ENCODE measurements at regions not wholly inside any gene's neighbourhood (a gene's known extent, or its start where the extent isn't known, plus 50 kb on each side); places are given as distances from the start of the nearest gene placed in this dataset.

GRCh38 chr2:12960671-12961070, 243.9 kb downstream of the TRIB2 start:
- H3K27me3 ChIP-seq (ENCODE audit: control insufficient read depth, insufficient read depth, low read length) = no peaks in the 10 kb centered on the region
- no CpG with 5 or more reads among the region's 1 CpG for WGBS (ENCODE audit: insufficient coverage)
- no peaks in the 10 kb centered on the region for H3K9me3 ChIP-seq (replicated peaks; ENCODE audit: control insufficient read depth, low read depth, low read length)
- DNase-seq = no peak
- no peak overlapping the region for H3K27ac ChIP-seq (ENCODE audit: low read length)
- H3K4me3 ChIP-seq (ENCODE audit: low read length) = no peak overlapping the region
- H3K4me1 ChIP-seq (ENCODE audit: control insufficient read depth, insufficient read depth, low read length) = peaks cover 3% of the 10 kb centered on the region
- no peaks in the 10 kb centered on the region for H3K36me3 ChIP-seq (ENCODE audit: control insufficient read depth, insufficient read depth, low read length)

GRCh38 chr2:12964904-12965539, 248.3 kb downstream of the TRIB2 start:
- Histone ChIP-seq H3K36me3 (ENCODE audit: control insufficient read depth, insufficient read depth, low read length) (no peaks in the 10 kb centered on the region), H3K27ac (ENCODE audit: low read length) (peak overlapping the region; percentile 23), H3K4me3 (ENCODE audit: low read length) (no peak overlapping the region), H3K4me1 (ENCODE audit: control insufficient read depth, insufficient read depth, low read length) (peaks cover 3% of the 10 kb centered on the region), H3K9me3 (replicated peaks; ENCODE audit: control insufficient read depth, low read depth, low read length) (no peaks in the 10 kb centered on the region), H3K27me3 (ENCODE audit: control insufficient read depth, insufficient read depth, low read length) (no peaks in the 10 kb centered on the region)
- DNase-seq = no peak
- WGBS (ENCODE audit: insufficient coverage) = no CpG with 5 or more reads among the region's 5 CpGs

DNA sequence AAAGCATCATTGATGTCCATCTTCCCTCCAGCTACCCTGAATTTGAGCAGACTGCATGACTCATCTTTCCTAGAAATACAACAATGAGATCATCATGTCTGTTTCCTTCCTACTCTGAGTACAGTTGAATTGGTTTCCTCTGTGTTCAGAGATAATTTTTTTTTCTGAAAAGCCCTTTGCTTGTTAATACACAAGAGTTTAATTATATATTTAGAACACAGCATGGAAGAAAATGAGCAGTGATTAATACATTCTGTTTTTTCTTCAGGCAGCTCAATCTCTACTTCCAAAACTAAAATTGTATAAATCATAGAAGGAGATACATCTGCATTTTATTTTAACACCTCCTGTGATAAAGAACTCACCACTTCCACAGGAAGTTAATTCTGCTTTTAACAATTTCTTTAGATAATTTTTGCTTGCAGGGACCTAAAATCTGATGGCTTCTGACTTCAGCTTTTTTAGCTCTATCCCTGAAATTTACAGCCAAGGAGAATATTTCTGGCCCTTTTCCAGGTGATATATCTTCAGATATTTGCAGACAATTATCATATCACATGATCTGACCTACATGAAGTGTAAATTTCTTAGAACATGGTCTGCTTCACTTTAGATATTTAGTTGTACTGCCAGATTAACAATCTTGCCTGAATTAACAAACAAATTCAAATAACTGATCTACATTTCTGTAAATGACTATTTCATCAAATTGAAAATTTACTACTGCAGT, 249.0 kb downstream of the TRIB2 start:
- no peak overlapping the region for H3K4me3 ChIP-seq (ENCODE audit: low read length)
- H3K27me3 ChIP-seq (ENCODE audit: control insufficient read depth, insufficient read depth, low read length) = no peaks in the 10 kb centered on the region
- peak overlapping the region; percentile 33 for H3K27ac ChIP-seq (ENCODE audit: low read length)
- peaks cover 3% of the 10 kb centered on the region for H3K4me1 ChIP-seq (ENCODE audit: control insufficient read depth, insufficient read depth, low read length)
- no peaks in the 10 kb centered on the region for H3K36me3 ChIP-seq (ENCODE audit: control insufficient read depth, insufficient read depth, low read length)
- peak; percentile 89 for DNase-seq
- no peaks in the 10 kb centered on the region for H3K9me3 ChIP-seq (replicated peaks; ENCODE audit: control insufficient read depth, low read depth, low read length)

DNA sequence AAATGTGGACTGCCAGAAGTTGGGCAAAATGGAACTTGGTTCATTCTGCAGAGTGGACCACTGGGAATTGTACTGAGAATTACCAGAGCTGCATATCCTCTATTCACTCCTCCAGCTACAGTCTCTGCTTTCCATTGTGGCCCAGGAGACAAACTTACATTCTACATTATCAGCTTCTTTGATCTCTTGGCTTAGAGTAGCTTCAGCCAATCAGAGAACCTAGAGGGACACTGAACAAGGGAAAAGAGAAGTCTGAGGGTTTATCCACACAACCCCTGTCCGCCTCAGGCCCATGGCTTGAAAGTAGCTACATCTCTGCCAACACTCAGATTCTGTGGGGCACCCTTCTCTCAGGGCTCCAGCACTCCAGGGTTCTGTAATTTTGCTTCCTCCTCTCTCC, 251.1 kb downstream of the TRIB2 start:
- WGBS (ENCODE audit: insufficient coverage) = 50% methylated on average over 1 of the region's 1 CpG
- DNase-seq = no peak
- peaks cover 3% of the 10 kb centered on the region for H3K4me1 ChIP-seq (ENCODE audit: control insufficient read depth, insufficient read depth, low read length)
- H3K36me3 ChIP-seq (ENCODE audit: control insufficient read depth, insufficient read depth, low read length) = no peaks in the 10 kb centered on the region
- no peak overlapping the region for H3K4me3 ChIP-seq (ENCODE audit: low read length)
- H3K27ac ChIP-seq (ENCODE audit: low read length) = no peak overlapping the region
- no peaks in the 10 kb centered on the region for H3K27me3 ChIP-seq (ENCODE audit: control insufficient read depth, insufficient read depth, low read length)
- no peaks in the 10 kb centered on the region for H3K9me3 ChIP-seq (replicated peaks; ENCODE audit: control insufficient read depth, low read depth, low read length)

- DNase-seq = no peak
- peaks cover 2% of the 10 kb centered on the region for H3K9me3 ChIP-seq (replicated peaks; ENCODE audit: control insufficient read depth, low read depth, low read length)
- no peak overlapping the region for H3K4me3 ChIP-seq (ENCODE audit: low read length)
- WGBS (ENCODE audit: insufficient coverage) = 100% methylated on average over 1 of the region's 3 CpGs
- H3K4me1 ChIP-seq (ENCODE audit: control insufficient read depth, insufficient read depth, low read length) = peaks cover 3% of the 10 kb centered on the region
- H3K27ac ChIP-seq (ENCODE audit: low read length) = no peak overlapping the region
- no peaks in the 10 kb centered on the region for H3K36me3 ChIP-seq (ENCODE audit: control insufficient read depth, insufficient read depth, low read length)
- no peaks in the 10 kb centered on the region for H3K27me3 ChIP-seq (ENCODE audit: control insufficient read depth, insufficient read depth, low read length)
These were observed 251.7 kb downstream of the TRIB2 start for GRCh38 chr2:12968399-12968798.

GRCh38 chr2:12970861-12971260, 254.1 kb downstream of the TRIB2 start:
- WGBS (ENCODE audit: insufficient coverage) = 100% methylated on average over 1 of the region's 4 CpGs
- Histone ChIP-seq H3K36me3 (ENCODE audit: control insufficient read depth, insufficient read depth, low read length) (no peaks in the 10 kb centered on the region), H3K27me3 (ENCODE audit: control insufficient read depth, insufficient read depth, low read length) (no peaks in the 10 kb centered on the region), H3K27ac (ENCODE audit: low read length) (no peak overlapping the region), H3K4me1 (ENCODE audit: control insufficient read depth, insufficient read depth, low read length) (no peaks in the 10 kb centered on the region), H3K9me3 (replicated peaks; ENCODE audit: control insufficient read depth, low read depth, low read length) (peaks cover 6% of the 10 kb centered on the region), H3K4me3 (ENCODE audit: low read length) (no peak overlapping the region)
- no peak for DNase-seq

GRCh38 chr2:12971581-12972365, 255.0 kb downstream of the TRIB2 start:
- Histone ChIP-seq H3K9me3 (replicated peaks; ENCODE audit: control insufficient read depth, low read depth, low read length) (peaks cover 6% of the 10 kb centered on the region), H3K4me3 (ENCODE audit: low read length) (no peak overlapping the region), H3K27ac (ENCODE audit: low read length) (no peak overlapping the region), H3K4me1 (ENCODE audit: control insufficient read depth, insufficient read depth, low read length) (no peaks in the 10 kb centered on the region), H3K27me3 (ENCODE audit: control insufficient read depth, insufficient read depth, low read length) (no peaks in the 10 kb centered on the region), H3K36me3 (ENCODE audit: control insufficient read depth, insufficient read depth, low read length) (no peaks in the 10 kb centered on the region)
- no CpG with 5 or more reads among the region's 4 CpGs for WGBS (ENCODE audit: insufficient coverage)
- peak; percentile 83 for DNase-seq

DNA sequence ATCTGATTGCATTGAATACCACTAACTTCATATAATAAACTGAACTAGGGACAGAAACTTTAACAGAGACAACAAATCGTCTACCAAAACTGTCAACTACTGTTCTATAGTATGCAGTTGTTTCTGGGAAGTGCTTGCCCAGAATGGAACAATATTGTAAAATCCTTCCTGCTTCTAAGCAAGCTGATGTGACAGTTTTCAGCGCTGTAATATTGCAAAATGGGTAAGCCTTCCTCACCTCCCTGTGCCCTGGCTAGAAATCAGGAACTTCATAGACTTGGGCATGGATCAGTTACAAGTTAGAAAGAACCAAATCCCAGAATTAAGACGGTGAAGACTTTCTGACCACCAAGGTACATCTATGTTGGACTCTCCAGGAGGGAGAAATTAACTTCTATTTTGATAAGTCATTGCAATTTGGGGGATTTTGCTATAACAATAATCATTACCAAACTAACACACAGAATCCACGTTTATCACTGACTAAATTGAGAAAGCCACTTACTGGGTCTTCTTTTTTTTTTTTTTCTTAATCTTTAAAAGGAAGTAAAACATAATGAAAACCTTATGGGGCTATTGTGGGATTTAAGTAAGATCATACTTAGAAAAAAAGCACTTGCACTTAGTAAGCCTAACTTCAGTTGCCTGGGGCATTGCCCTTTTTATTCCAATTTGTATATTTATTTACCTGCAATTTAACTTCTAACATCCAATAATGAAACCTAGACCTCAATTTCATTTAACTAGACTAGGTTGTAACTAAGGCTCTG, 261.5 kb downstream of the TRIB2 start:
- H3K27ac ChIP-seq (ENCODE audit: low read length) = no peak overlapping the region
- 0% methylated on average over 1 of the region's 4 CpGs for WGBS (ENCODE audit: insufficient coverage)

GRCh38 chr2:12979066-12979465, 262.3 kb downstream of the TRIB2 start:
- Histone ChIP-seq H3K27me3 (ENCODE audit: control insufficient read depth, insufficient read depth, low read length) (no peaks in the 10 kb centered on the region), H3K9me3 (replicated peaks; ENCODE audit: control insufficient read depth, low read depth, low read length) (no peaks in the 10 kb centered on the region), H3K27ac (ENCODE audit: low read length) (no peak overlapping the region), H3K4me3 (ENCODE audit: low read length) (no peak overlapping the region), H3K4me1 (ENCODE audit: control insufficient read depth, insufficient read depth, low read length) (no peaks in the 10 kb centered on the region), H3K36me3 (ENCODE audit: control insufficient read depth, insufficient read depth, low read length) (no peaks in the 10 kb centered on the region)
- no peak for DNase-seq
- 85% methylated on average over 3 of the region's 3 CpGs for WGBS (ENCODE audit: insufficient coverage)

More for the DNA sequence above, 261.5 kb downstream of the TRIB2 start:
- Histone ChIP-seq H3K4me3 (ENCODE audit: low read length) (no peak overlapping the region), H3K9me3 (replicated peaks; ENCODE audit: control insufficient read depth, low read depth, low read length) (peaks cover 5% of the 10 kb centered on the region), H3K4me1 (ENCODE audit: control insufficient read depth, insufficient read depth, low read length) (no peaks in the 10 kb centered on the region), H3K27me3 (ENCODE audit: control insufficient read depth, insufficient read depth, low read length) (no peaks in the 10 kb centered on the region), H3K36me3 (ENCODE audit: control insufficient read depth, insufficient read depth, low read length) (no peaks in the 10 kb centered on the region)
- peak; percentile 57 for DNase-seq

DNA sequence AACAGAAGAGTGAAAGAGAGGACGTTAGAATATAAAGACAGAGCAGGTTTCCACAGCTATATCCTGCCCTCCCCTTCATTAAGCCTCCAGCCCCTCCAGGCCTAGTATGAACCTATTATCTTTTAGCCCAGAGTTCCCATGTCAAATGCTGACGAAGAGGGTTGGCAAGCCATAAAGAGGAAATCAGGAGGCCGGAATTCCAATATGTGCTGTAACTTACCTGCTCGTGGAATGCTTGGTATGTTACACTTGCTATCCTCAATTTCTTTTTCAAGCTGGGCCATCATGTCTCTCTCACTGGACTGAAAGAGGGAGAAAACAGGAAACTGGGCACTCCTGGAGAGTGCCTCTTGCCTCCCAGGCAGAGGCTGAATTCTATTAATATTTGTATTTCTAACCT, 264.1 kb downstream of the TRIB2 start:
- Histone ChIP-seq H3K27me3 (ENCODE audit: control insufficient read depth, insufficient read depth, low read length) (no peaks in the 10 kb centered on the region), H3K27ac (ENCODE audit: low read length) (no peak overlapping the region), H3K9me3 (replicated peaks; ENCODE audit: control insufficient read depth, low read depth, low read length) (no peaks in the 10 kb centered on the region), H3K36me3 (ENCODE audit: control insufficient read depth, insufficient read depth, low read length) (no peaks in the 10 kb centered on the region), H3K4me1 (ENCODE audit: control insufficient read depth, insufficient read depth, low read length) (no peaks in the 10 kb centered on the region), H3K4me3 (ENCODE audit: low read length) (no peak overlapping the region)
- DNase-seq = no peak
- WGBS (ENCODE audit: insufficient coverage) = no CpG with 5 or more reads among the region's 4 CpGs
